Forelimb muscle (tissue), 1 donor: ENCODE measurements at regions not wholly inside any gene's neighbourhood (a gene's known extent, or its start where the extent isn't known, plus 50 kb on each side); places are given as distances from the start of the nearest gene placed in this dataset.
"Not testable (repeated sequence)": the region's sequence is repeated elsewhere in the genome, so short reads cannot be mapped to it uniquely, and the experiment has no call there.

ENCODE experiments used
- DNase-seq: peaks from one replicate; pipeline ENCODE4 v3.0.0-alpha.2; 2013; ENCODE audit warnings: low read depth

- DNase-seq: no peak
These were observed 82.4 kb upstream of the SELENOP start for GRCh38 chr5:42894057-42894456.

- DNase-seq: peak; percentile 62
These were observed 77.7 kb upstream of the SELENOP start for GRCh38 chr5:42889311-42889933.

- no peak for DNase-seq
These were observed 77.1 kb upstream of the SELENOP start for GRCh38 chr5:42888771-42889170.

- no peak for DNase-seq
These were observed 75.9 kb upstream of the SELENOP start for GRCh38 chr5:42887575-42887974.

- DNase-seq: no peak
These were observed 75.4 kb upstream of the SELENOP start for GRCh38 chr5:42887097-42887496.

GRCh38 chr5:42886635-42887034 is 74.9 kb upstream of the SELENOP start:
- DNase-seq: no peak

- DNase-seq: no peak
These were observed 72.6 kb upstream of the SELENOP start for GRCh38 chr5:42884326-42884725.

- no peak for DNase-seq
These were observed 69.9 kb upstream of the SELENOP start for GRCh38 chr5:42881416-42882117.

- no peak for DNase-seq
These were observed 68.9 kb upstream of the SELENOP start for GRCh38 chr5:42880496-42881150.

GRCh38 chr5:42879291-42879690 is 67.6 kb upstream of the SELENOP start:
- DNase-seq: no peak

GRCh38 chr5:42878550-42878949 is 66.9 kb upstream of the SELENOP start:
- DNase-seq: no peak

- no peak for DNase-seq
These were observed 66.3 kb upstream of the SELENOP start for GRCh38 chr5:42878041-42878440.

- no peak for DNase-seq
These were observed 65.7 kb upstream of the SELENOP start for GRCh38 chr5:42877431-42877830.

GRCh38 chr5:42876375-42876844 is 64.7 kb upstream of the SELENOP start:
- no peak for DNase-seq

- no peak for DNase-seq
These were observed 64.2 kb upstream of the SELENOP start for GRCh38 chr5:42875785-42876374.

- no peak for DNase-seq
These were observed 63.5 kb upstream of the SELENOP start for GRCh38 chr5:42875211-42875610.

GRCh38 chr5:42874621-42875198 is 63.0 kb upstream of the SELENOP start:
- DNase-seq: no peak

- no peak for DNase-seq
These were observed 61.2 kb upstream of the SELENOP start for GRCh38 chr5:42872865-42873264.

- no peak for DNase-seq
These were observed 59.3 kb upstream of the SELENOP start for GRCh38 chr5:42870882-42871418.

GRCh38 chr5:42868417-42868816 is 56.7 kb upstream of the SELENOP start:
- DNase-seq: not testable (repeated sequence)

GRCh38 chr5:42864749-42865148 is 53.1 kb upstream of the SELENOP start:
- DNase-seq: not testable (repeated sequence)
